GM12878 (cell line): ENCODE measurements at regions not wholly inside any gene's neighbourhood (a gene's known extent, or its start where the extent isn't known, plus 50 kb on each side); places are given as distances from the start of the nearest gene placed in this dataset.

Source experiments
- ATAC-seq: fragments of 200-7000 bp; cut with Tn5 transposase; 3 replicates; pipeline ENCODE4 v1.9.1; 2020; ENCODE audit warnings: mild to moderate bottlenecking, moderate library complexity
- BruUV-seq: library from RNA; stranded (reverse); fragments of 400-500 nt; replicated peaks from 2 replicates; lab custom pipeline; 2021; lab: Mats Ljungman, UMichigan
- CTCF ChIA-PET: fragments of 300-600 bp; sonication (Branson Sonifier 250); formaldehyde crosslinking; extraction: SDS; loops from one replicate; lab custom pipeline; 2021; ENCODE audit warnings: inconsistent platforms; lab: Yijun Ruan, JAX
- POLR2A ChIA-PET: fragments of 350-600 bp; formaldehyde crosslinking; extraction: SDS; loops from one replicate; lab custom pipeline; 2021; ENCODE audit warnings: inconsistent platforms; lab: Charles Lee
- RAD21 ChIA-PET: fragments of 300-600 bp; sonication (Branson Sonifier 250); formaldehyde crosslinking; loops from one replicate; lab custom pipeline; 2023; ENCODE audit warnings: antibody characterized with exemption; ENCODE audit not compliant: unreplicated experiment; lab: Charles Lee
- SMC1A ChIA-PET: fragments of 300-600 bp; sonication (Branson Sonifier 250); formaldehyde crosslinking; loops from one replicate; lab custom pipeline; 2023; ENCODE audit not compliant: unreplicated experiment, uncharacterized antibody; lab: Charles Lee
- DNase-seq: peaks from one replicate; pipeline ENCODE4 v3.0.0-alpha.2; 2011; ENCODE audit warnings: low read depth, low spot score
- FAIRE-seq: peaks from 3 replicates; lab custom pipeline; 2011; peaks lifted over from hg19 to GRCh38; lab: Jason Lieb, UNC
- H2AFZ ChIP-seq: 2 replicates; pipeline ENCODE4 v1.6.0; 2011; ENCODE audit warnings: low read depth, low read length, control low read depth; ENCODE audit not compliant: control insufficient read depth
- H3K27ac ChIP-seq: 2 replicates; pipeline ENCODE4 v1.5.1; 2011; ENCODE audit warnings: control low read depth; ENCODE audit not compliant: control insufficient read depth, insufficient read depth
- H3K27me3 ChIP-seq, 2 experiments: replicated peaks in 1 of 2; 2 replicates each; pipeline versions ENCODE4 v1.6.0 to v1.6.1; 2011; ENCODE audit warnings: low read length in 1 of 2; ENCODE audit not compliant: control insufficient read depth in 2 of 2, insufficient read depth in 2 of 2
- H3K36me3 ChIP-seq, 2 experiments: 2 replicates each; pipeline ENCODE4 v1.5.1; 2011; ENCODE audit warnings: low read length in 1 of 2; ENCODE audit not compliant: control insufficient read depth in 2 of 2, insufficient read depth in 2 of 2
- H3K4me1 ChIP-seq: 2 replicates; pipeline ENCODE4 v1.6.1; 2011; ENCODE audit warnings: mild to moderate bottlenecking, low read length, moderate library complexity, mixed read lengths; ENCODE audit not compliant: control insufficient read depth, insufficient read depth
- H3K4me2 ChIP-seq: 2 replicates; pipeline ENCODE4 v1.6.0; 2011; ENCODE audit warnings: control low read depth; ENCODE audit not compliant: control insufficient read depth, insufficient read depth
- H3K4me3 ChIP-seq: fragments of 200-600 bp; sonication (generic); 2 replicates; pipeline ENCODE4 v1.5.1; 2016
- H3K79me2 ChIP-seq: 2 replicates; pipeline ENCODE4 v1.6.0; 2011; ENCODE audit warnings: low read length; ENCODE audit not compliant: control insufficient read depth, insufficient read depth
- H3K9ac ChIP-seq: 2 replicates; pipeline ENCODE4 v1.8.0; 2011; ENCODE audit warnings: low read length, control low read depth, mixed read lengths; ENCODE audit not compliant: control insufficient read depth, insufficient read depth
- H3K9me3 ChIP-seq: replicated peaks from 3 replicates; pipeline ENCODE4 v1.5.1; 2011; ENCODE audit warnings: mild to moderate bottlenecking, low read length; ENCODE audit not compliant: control insufficient read depth, insufficient read depth
- H4K20me1 ChIP-seq: 2 replicates; pipeline ENCODE4 v1.6.0; 2011; ENCODE audit not compliant: control insufficient read depth, insufficient read depth
- BCL11A ChIP-seq: IDR thresholded peaks from 2 replicates; pipeline ENCODE4 v1.6.1; 2011; ENCODE audit warnings: low read depth, low read length
- FOS ChIP-seq: IDR thresholded peaks from 3 replicates; pipeline ENCODE4 v1.6.1; 2011; ENCODE audit warnings: borderline replicate concordance; ENCODE audit not compliant: insufficient read length; ENCODE audit errors: extremely low read depth
- PML ChIP-seq: IDR thresholded peaks from 2 replicates; pipeline ENCODE4 v1.6.1; 2012; ENCODE audit warnings: low read length, inconsistent platforms
- YY1 ChIP-seq: IDR thresholded peaks from 2 replicates; pipeline ENCODE4 v1.6.1; 2011; ENCODE audit warnings: low read depth, mild to moderate bottlenecking, low read length
- ZNF24 ChIP-seq: fragments of 450-650 bp; IDR thresholded peaks from 2 replicates; pipeline ENCODE4 v1.6.1; 2017; ENCODE audit warnings: antibody characterized with exemption, mild to moderate bottlenecking
- WGBS: methylation state at CpG from one replicate; pipeline ENCODE4 v1.1.6; 2016; ENCODE audit warnings: low lambda C conversion rate; ENCODE audit not compliant: insufficient replicate concordance, insufficient coverage; ENCODE audit errors: missing lambda C conversion rate; 5-methylcytosine and 5-hydroxymethylcytosine counted together
- in situ Hi-C: fragments of 300-500 bp; cut with MboI; formaldehyde crosslinking; loops from 9 replicates; pipeline ENCODE4 v1.14.3; 2018; ENCODE audit warnings: mixed read lengths
- intact Hi-C: fragments of 100-400 bp; cut with micrococcal nuclease; formaldehyde crosslinking; loops from one replicate; pipeline ENCODE4 v1.14.2; 2022; ENCODE audit not compliant: unreplicated experiment

- no peak for TF ChIP-seq BCL11A
- TF ChIP-seq ZNF24: no peak
Observed at GRCh38 chr1:61539720-61540462, 185.1 kb downstream of the TM2D1 start (continued).

- ChIA-PET POLR2A (no interaction called here), CTCF (interaction anchor here (0.6 to 1.7 kb wide), 3 partner anchors 9 to 45 kb away, joined by 3 to 7 read pairs (median 3); no protein-coding TSS in a partner anchor), SMC1A (no interaction called here), RAD21 (no interaction called here)
- H3K9ac ChIP-seq: no peak overlapping the region
- H2AFZ ChIP-seq: no peak overlapping the region
- H3K27ac ChIP-seq: no peak overlapping the region
- TF ChIP-seq PML: no peak
- TF ChIP-seq FOS: no peak
- TF ChIP-seq YY1: no peak
- H3K36me3 ChIP-seq: no peaks in the 10 kb centered on the region
- FAIRE-seq: no peak
- H3K4me1 ChIP-seq: no peaks in the 10 kb centered on the region
- H3K79me2 ChIP-seq: no peaks in the 10 kb centered on the region
- no peaks in the 10 kb centered on the region for H3K27me3 ChIP-seq
- WGBS: 6% methylated on average over 4 of the region's 4 CpGs
- no TSS peak for BruUV-seq
- intact Hi-C loops (no loop called here), in situ Hi-C loops (no loop called here)
- H3K9me3 ChIP-seq: no peaks in the 10 kb centered on the region
- no peaks in the 10 kb centered on the region for H4K20me1 ChIP-seq
- no peak overlapping the region for H3K4me2 ChIP-seq
- no peak overlapping the region for H3K4me3 ChIP-seq
- DNase-seq: no peak
- ATAC-seq: no peak
Observed at GRCh38 chr1:61538228-61538627, 186.7 kb downstream of the TM2D1 start.
